GM18951 (cell line): ENCODE measurements at regions not wholly inside any gene's neighbourhood (a gene's known extent, or its start where the extent isn't known, plus 50 kb on each side); places are given as distances from the start of the nearest gene placed in this dataset.

Source experiments
- POLR2A ChIP-seq: IDR thresholded peaks from 4 replicates; pipeline ENCODE4 v1.6.1; 2011; ENCODE audit warnings: mild to moderate bottlenecking; ENCODE audit not compliant: insufficient read length, insufficient read depth; ENCODE audit errors: extremely low read depth
- in situ Hi-C: fragments of 300-500 bp; cut with MboI; formaldehyde crosslinking; loops from one replicate; pipeline ENCODE4 v1.12.0; 2022; ENCODE audit warnings: low sequenced_read_pairs, mixed read lengths, inconsistent platforms; ENCODE audit not compliant: unreplicated experiment

GRCh38 chr11:62073061-62073460, 50.8 kb upstream of the INCENP start:
- in situ Hi-C loops: loop anchor here (10.0 kb wide), 1 partner anchor 178 kb away; the partner anchor contains the start of gene FADS3
- TF ChIP-seq POLR2A: no peak

- no peak for TF ChIP-seq POLR2A
- in situ Hi-C loops: loop anchor here (10.0 kb wide), 1 partner anchor 177 kb away; the partner anchor contains the start of gene FADS3
These were observed 52.4 kb upstream of the INCENP start for GRCh38 chr11:62071408-62071807.

DNA sequence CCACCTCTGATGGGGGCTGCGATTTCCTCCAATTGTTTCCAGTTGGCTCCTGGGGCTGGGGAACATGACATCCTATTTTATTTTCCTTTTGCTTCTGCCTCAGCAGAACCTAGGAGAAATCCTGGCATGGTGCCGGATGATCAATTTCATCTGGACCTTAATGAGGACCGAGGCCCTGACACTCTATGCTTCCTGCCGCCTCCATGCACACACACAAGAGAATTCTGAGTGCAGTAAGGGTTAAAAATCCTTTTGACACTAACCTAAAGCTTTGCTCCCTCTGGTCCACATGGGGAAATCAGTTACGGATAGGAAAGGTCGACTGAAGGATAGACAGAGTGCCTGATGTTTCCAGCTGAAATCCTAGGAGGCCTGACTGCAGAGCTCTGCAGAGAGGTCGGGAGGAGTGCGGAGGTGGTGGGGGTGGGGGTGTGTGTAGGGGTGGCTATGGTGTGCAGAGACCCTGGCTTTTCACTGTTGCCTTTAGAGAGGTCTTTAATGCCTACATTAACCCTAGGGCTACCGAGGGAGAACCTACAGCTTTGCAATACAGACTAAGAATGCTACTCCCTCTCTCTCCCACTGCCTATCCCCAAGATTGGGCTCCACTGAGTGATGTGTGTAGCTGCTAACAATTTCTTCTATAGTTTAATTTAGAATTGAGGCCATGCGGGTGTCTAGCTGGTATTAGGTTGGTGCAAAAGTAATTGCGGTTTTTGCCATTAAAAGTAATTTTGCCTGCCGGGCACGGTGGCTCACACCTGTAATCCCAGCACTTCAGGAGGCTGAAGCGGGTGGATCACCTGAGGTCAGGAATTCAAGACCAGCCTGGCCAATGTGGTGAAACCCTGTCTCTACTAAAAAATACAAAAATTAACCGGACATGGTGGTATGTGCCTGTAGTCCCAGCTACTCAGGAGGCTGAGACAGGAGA, 53.6 kb upstream of the INCENP start:
- in situ Hi-C loops: loop anchor here (10.0 kb wide), 1 partner anchor 175 kb away; the partner anchor contains the start of gene FADS3

GRCh38 chr11:62069374-62069773, 54.4 kb upstream of the INCENP start:
- in situ Hi-C loops: no loop called here
- TF ChIP-seq POLR2A: no peak

More for the DNA sequence above, 53.6 kb upstream of the INCENP start:
- TF ChIP-seq POLR2A: no peak

DNA sequence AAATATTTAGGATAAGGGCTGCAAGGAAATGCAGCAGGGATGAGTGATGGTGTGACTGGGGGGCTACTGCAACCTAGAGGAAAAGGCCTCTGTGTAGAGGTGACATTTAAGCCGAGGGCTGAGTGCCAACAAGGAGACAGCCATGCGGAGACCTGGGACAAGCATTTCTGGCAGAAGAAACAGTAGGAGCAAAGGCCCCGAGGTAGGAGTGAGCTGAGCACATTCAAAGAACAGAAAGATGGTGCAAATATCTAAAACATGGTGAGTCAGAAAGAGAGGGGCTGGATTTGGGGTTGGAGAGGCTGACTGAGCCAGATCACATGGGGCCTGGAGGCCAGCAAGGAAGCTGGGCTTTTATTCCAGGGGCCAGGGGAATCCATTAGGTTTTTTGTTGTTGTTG, 55.1 kb upstream of the INCENP start:
- in situ Hi-C loops: no loop called here
- TF ChIP-seq POLR2A: no peak

- in situ Hi-C loops: no loop called here
- TF ChIP-seq POLR2A: no peak
These were observed 56.1 kb upstream of the INCENP start for GRCh38 chr11:62067741-62068140.

DNA sequence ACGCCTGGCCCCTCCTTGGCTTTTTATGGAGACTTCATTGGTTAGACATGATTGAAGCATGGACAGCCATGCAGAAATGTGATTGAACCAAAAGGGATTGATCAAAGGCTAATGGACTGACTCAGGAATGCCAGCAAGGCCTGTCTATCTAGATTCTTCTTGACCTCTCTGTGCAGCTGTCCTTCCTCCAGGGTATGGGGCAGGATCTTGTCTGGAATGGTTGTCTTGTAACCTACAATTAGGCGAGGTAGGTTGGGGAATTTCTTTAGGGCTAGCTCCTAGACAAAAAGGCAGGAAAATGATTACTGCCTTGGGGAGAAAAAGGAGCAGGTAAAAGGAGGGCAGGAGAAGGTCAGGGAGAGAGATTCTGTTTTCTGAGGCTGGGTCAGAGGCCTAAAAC, 59.6 kb upstream of the INCENP start:
- in situ Hi-C loops: no loop called here
- no peak for TF ChIP-seq POLR2A

- no peak for TF ChIP-seq POLR2A
- in situ Hi-C loops: no loop called here
These were observed 61.5 kb upstream of the INCENP start for GRCh38 chr11:62062223-62062861.

DNA sequence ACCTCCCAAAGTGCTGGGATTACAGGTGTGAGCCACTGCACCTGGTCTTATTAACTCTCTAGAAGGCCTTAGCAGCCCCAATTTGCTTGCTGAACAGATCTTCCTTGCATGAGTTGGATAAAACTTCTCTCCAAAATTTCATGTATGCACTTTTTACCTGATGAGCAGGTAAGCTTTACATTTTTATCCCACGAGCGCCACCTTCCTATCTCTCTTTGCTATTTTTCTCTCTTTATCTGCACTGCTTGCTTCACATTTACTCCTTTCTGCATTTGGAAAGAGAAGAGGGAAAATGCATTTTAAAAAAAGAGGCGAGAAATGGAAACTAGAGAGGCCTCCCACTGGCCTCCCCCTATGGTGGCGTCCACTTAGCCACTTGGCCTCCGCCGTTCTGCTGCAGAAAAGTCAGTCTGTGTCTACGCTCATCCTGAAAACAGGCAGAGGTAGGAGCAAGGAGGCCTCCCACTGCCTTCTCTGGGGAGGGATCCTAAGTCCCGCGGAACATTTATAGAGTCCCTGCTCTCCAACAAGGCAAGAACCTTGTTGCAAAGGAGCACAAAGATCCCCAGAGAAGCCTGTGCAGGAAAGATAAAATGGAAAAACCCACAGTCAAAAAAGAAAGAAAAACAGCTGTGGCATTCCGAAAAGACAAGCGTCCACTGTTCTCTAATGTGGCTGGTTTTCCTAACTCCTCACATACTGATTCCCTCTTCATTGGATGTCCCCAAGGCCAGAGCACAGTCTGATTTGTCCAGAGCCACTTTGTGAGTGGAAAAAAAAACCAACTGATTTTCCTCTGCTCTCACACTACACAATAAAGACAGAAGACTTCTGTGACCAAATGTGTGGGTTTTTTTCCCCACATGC, 62.2 kb upstream of the INCENP start:
- in situ Hi-C loops: no loop called here
- no peak for TF ChIP-seq POLR2A

GRCh38 chr11:62057069-62057468, 66.7 kb upstream of the INCENP start:
- in situ Hi-C loops: no loop called here
- TF ChIP-seq POLR2A: no peak

GRCh38 chr11:62055970-62056369, 67.8 kb upstream of the INCENP start:
- in situ Hi-C loops: no loop called here
- no peak for TF ChIP-seq POLR2A

DNA sequence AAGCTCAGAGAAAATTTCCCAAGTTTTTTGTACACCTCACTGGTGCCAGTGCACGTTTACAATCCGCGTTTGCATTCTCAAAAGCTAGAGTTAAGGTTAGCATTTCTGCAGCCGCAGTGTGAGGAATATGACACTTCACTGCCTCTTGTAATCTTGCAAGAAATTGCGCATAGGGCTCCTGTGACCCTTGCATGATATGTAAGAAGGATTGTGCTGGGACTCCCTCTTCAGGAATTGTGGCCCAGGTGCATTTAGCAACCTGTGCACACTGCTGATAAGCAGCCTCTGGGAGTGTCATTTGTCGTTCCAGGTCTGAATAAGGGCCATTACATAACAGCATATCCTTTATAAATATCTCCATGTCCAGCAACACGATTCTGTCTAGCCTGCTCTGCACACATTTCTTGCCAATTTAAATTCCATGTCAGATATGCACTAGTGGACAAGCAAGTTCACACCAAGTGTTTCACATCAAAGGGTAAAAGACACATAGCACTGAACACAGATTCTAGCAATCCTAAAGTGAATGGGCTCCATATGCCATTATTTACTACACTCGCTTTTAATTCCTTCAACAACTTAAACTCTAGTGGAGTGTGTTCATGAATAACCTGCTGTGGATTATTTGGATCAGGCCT, 69.2 kb upstream of the INCENP start:
- in situ Hi-C loops: no loop called here
- TF ChIP-seq POLR2A: no peak
